GM19372 (cell line): ENCODE measurements at regions not wholly inside any gene's neighbourhood (a gene's known extent, or its start where the extent isn't known, plus 50 kb on each side); places are given as distances from the start of the nearest gene placed in this dataset.
"Not testable (repeated sequence)": the region's sequence is repeated elsewhere in the genome, so short reads cannot be mapped to it uniquely, and the experiment has no call there.

Experiments used
- ATAC-seq: cut with Tn5 transposase; IDR thresholded peaks from one replicate; pipeline ENCODE4 v1.9.1; 2021; ENCODE audit warnings: mild to moderate bottlenecking, low read depth, moderate library complexity; ENCODE audit not compliant: unreplicated experiment

DNA sequence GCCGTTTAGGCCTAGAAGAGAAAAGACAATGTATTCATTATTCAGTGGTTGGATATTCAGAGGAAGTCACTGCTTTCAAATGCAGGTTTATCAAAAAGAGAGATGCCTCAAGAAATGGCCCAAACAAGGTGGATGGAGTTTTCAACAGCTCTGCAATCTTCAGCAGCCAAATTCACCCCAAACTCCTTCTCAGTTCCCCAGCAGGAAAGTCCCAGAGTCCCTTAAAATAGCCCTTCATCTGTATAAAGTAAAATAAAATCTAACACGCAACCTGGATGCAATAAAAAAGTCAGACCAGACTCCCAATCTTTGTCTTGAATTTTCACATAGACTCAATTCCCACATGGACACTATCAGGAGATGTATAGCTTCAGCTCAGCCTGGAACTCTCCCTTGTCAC, 101.6 kb upstream of the SPATA12 start:
- no peak for ATAC-seq

DNA sequence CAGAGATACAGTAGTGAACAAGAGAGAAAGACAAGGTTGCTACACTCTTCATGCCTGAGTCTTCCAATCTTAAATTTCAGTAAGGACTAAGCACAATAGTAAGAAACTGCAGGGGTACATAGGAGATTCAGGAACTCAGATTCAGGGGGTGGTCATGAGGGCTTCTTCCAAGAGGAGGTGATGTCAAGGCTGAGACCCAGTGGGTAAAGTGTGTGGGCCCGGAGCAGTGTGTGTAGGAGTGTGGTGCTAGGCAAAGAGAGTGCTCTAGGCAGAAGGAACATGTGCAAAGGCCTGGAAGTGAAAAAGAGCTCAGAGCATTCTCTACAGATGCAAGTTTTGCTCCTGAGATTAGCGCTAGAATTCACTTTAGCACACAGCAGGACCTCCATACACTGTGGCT, 102.9 kb upstream of the SPATA12 start:
- no peak for ATAC-seq

- no peak for ATAC-seq
These were observed 103.6 kb upstream of the SPATA12 start for GRCh38 chr3:56956906-56957305.

- ATAC-seq, result no peak
These were observed 104.9 kb upstream of the SPATA12 start for GRCh38 chr3:56955492-56956111.

DNA sequence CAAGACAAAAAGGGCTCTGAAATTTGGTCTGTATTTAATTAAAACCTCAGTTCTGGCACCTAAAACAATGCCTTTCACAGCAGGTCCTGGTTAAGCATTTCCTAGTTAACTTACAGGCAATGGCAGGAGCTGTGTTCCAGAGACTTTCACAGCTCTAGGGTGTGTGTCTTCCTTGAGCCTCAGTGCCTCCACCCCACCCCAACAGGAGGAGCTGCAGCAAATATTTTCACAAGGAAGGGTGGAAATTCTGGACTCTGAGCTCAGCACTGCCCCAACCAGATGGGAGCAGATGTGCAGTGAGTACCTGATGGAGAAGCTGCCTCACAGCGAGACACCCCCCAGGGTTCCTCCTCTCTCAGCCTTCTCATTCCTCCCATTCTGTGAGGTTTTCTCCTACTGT, 106.3 kb upstream of the SPATA12 start:
- ATAC-seq, result no peak

- no peak for ATAC-seq
These were observed 107.6 kb upstream of the SPATA12 start for GRCh38 chr3:56952846-56953245.

GRCh38 chr3:56952061-56952460, 108.4 kb upstream of the SPATA12 start:
- no peak for ATAC-seq

- ATAC-seq, result no peak
These were observed 109.1 kb upstream of the SPATA12 start for GRCh38 chr3:56951366-56951765.

DNA sequence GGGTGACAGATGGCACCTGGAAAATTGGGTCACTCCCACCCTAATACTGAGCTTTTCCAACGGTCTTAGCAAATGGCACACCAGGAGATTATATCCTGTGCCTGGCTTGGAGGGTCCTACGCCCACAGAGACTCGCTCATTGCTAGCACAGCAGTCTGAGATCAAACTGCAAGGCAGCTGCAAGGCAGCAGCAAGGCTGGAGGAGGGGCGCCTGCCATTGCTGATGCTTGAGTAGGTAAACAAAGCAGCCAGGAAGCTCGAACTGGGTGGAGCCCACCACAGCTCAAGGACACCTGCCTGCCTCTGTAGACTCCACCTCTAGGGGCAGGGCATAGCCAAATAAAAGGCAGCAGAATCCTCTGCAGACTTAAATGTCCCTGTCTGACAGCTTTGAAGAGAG, 115.1 kb upstream of the SPATA12 start:
- ATAC-seq, result not testable (repeated sequence)

GRCh38 chr3:56942523-56942922, 117.9 kb upstream of the SPATA12 start:
- ATAC-seq, result no peak

GRCh38 chr3:56940976-56941375, 119.5 kb upstream of the SPATA12 start:
- ATAC-seq, result no peak

DNA sequence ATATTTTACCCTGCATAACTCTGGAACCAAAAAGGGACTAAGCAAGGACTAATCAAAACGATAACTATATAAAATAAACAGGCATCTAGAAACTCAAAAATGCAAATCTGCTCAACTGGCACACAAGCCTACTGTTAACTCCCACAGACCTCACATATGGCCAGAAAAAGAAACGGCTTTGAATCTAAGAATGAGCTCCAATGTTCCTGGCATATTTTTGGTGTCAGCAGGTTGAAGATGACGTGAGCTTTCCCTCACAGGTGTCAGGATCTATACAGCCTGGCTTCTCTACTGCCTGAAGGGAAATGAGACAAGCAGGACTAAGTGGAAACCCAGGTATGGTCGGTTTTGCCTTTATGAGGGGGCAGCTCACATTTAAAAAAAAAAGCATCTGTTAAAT, 120.1 kb upstream of the SPATA12 start:
- ATAC-seq, result no peak

- ATAC-seq, result no peak
These were observed 120.6 kb upstream of the SPATA12 start for GRCh38 chr3:56939834-56940233.

GRCh38 chr3:56938530-56938929, 121.9 kb upstream of the SPATA12 start:
- no peak for ATAC-seq

GRCh38 chr3:56937580-56937979, 122.9 kb upstream of the SPATA12 start:
- no peak for ATAC-seq

DNA sequence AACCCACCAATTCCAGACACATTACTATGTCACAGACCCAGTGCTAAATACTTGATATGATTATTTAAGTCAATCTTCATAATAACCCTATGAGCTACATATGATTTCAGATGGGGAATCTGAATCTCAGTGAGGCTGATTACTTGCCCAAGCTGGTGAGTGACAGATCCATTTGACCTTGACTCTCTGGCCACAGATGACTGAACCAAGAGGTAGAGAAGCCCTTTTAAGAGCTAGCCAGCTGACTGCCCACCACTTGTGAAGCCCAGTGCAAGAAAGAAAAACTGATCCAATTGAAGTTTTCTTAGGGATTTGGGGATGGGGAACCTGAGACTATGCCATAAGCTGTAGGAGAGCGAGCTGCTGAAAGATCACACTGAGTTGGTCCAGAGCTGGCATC, 124.7 kb upstream of the SPATA12 start:
- no peak for ATAC-seq

DNA sequence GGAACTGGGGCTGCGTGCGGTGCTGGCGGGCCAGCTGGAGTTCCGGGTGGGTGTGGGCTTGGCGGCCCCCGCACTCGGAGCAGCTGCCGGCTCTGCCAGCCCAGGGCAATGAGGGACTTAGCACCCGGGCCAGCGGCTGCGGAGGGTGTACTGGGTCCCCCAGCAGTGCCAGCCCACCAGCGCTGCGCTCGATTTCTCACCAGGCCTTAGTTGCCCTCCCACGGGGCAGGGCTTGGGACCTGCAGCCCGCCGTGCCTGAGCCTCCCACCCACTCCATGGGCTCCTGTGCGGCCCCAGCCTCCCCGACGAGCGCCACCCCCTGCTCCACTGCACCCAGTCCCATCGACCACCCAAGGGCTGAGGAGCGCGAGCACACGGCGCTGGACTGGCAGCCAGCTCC, 126.0 kb upstream of the SPATA12 start:
- not testable (repeated sequence) for ATAC-seq

DNA sequence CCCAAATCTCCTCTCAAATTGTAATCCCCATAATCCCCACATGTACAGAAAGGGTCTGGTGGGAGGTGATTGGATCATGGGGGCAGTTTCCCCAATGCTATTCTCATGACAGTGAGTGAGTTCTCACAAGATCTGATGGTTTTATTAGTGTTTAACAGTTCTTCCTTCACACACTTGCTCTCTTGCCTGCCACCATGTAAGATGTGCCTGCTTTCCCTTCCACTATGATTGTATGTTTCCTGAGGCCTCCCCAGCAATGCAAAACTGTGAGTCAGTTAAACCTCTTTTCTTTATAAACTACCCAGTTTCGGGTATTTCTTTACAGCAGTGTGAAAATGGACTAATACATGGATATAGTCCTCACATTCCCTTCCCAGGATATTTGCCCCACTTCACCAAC, 126.7 kb upstream of the SPATA12 start:
- ATAC-seq, result no peak

GRCh38 chr3:56932866-56933265, 127.6 kb upstream of the SPATA12 start:
- ATAC-seq, result no peak

- ATAC-seq, result no peak
These were observed 128.6 kb upstream of the SPATA12 start for GRCh38 chr3:56931836-56932235.

DNA sequence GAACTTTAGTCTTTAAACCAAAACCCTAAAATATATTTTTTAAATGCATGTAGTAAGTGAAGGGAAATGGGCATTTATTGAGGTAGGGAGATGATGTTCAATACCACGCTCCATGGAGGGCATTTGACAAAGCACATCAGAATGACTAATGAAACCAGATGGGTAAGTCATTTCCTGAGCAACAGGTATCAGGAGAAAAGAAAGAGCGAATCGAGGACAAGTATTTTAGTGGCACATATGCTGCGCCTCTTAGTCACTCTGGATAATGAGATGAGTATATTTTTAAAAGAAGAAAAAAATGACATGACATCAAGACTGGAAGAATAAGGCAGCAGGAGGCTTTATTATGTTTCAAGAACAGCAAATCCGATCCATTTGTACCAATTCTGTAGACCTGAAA, 129.0 kb upstream of the ARHGEF3 start:
- no peak for ATAC-seq

- no peak for ATAC-seq
These were observed 128.3 kb upstream of the ARHGEF3 start for GRCh38 chr3:56929809-56930615.
